Caco-2 (cell line): ENCODE measurements at regions not wholly inside any gene's neighbourhood (a gene's known extent, or its start where the extent isn't known, plus 50 kb on each side); places are given as distances from the start of the nearest gene placed in this dataset.

Source experiments
- BruUV-seq: library from RNA; stranded (reverse); fragments of 400-500 nt; replicated peaks from 2 replicates; lab custom pipeline; 2021; lab: Mats Ljungman, UMichigan
- CTCF ChIA-PET: fragments of 300-600 bp; sonication (Branson Sonifier 250); formaldehyde crosslinking; loops from one replicate; lab custom pipeline; 2022; ENCODE audit warnings: antibody characterized with exemption; lab: Charles Lee
- POLR2A ChIA-PET: fragments of 300-600 bp; sonication (Branson Sonifier 250); formaldehyde crosslinking; loops from one replicate; lab custom pipeline; 2022; ENCODE audit warnings: antibody characterized with exemption; lab: Charles Lee
- DNase-seq, 2 experiments: peaks; one replicate each; pipeline versions ENCODE4 v3.0.0 to v3.0.0-alpha.2; 2020 to 2022
- H3K27me3 ChIP-seq: replicated peaks from 2 replicates; pipeline ENCODE4 v1.6.0; 2011; ENCODE audit warnings: low read length; ENCODE audit not compliant: control insufficient read depth, insufficient read depth
- H3K36me3 ChIP-seq: 2 replicates; pipeline ENCODE4 v1.5.1; 2011; ENCODE audit warnings: low read length; ENCODE audit not compliant: control insufficient read depth, insufficient read depth
- H3K4me1 ChIP-seq: fragments of 250-450 bp; sonication (Bioruptor Pico); 2 replicates; pipeline ENCODE4 v1.5.1; 2020; ENCODE audit warnings: mild to moderate bottlenecking
- H3K4me3 ChIP-seq: 2 replicates; pipeline ENCODE4 v1.5.1; 2011; ENCODE audit warnings: low read depth, mild to moderate bottlenecking, control low read depth, low read length
- H3K9me3 ChIP-seq: fragments of 250-450 bp; sonication (Bioruptor Pico); 2 replicates; pipeline ENCODE4 v1.5.1; 2020; ENCODE audit warnings: mild to moderate bottlenecking, moderate library complexity
- H3K27ac Mint-ChIP-seq: one replicate; pipeline ENCODE4 v1.8.0; 2022; ENCODE audit warnings: mixed read lengths; ENCODE audit not compliant: unreplicated experiment
- H3K27me3 Mint-ChIP-seq: one replicate; pipeline ENCODE4 v1.8.0; 2022; ENCODE audit warnings: mixed read lengths; ENCODE audit not compliant: insufficient read depth, unreplicated experiment
- H3K36me3 Mint-ChIP-seq: one replicate; pipeline ENCODE4 v1.8.0; 2022; ENCODE audit warnings: mild to moderate bottlenecking, mixed read lengths; ENCODE audit not compliant: insufficient read depth, unreplicated experiment
- H3K4me1 Mint-ChIP-seq: one replicate; pipeline ENCODE4 v1.8.0; 2022; ENCODE audit warnings: low read depth, mixed read lengths; ENCODE audit not compliant: unreplicated experiment
- H3K4me3 Mint-ChIP-seq: one replicate; pipeline ENCODE4 v1.8.0; 2022; ENCODE audit warnings: mild to moderate bottlenecking, moderate library complexity, mixed read lengths; ENCODE audit not compliant: unreplicated experiment
- H3K9me3 Mint-ChIP-seq: one replicate; pipeline ENCODE4 v1.8.0; 2022; ENCODE audit warnings: mixed read lengths; ENCODE audit not compliant: unreplicated experiment
- CTCF ChIP-seq, 2 experiments: fragments of 200-600 bp in 1 of 2; IDR thresholded peaks; 1 replicate in 1 of 2; 2 replicates in 1 of 2; pipeline versions ENCODE4 v1.5.1 to v1.8.0; 2011 to 2022; ENCODE audit warnings: antibody characterized with exemption in 1 of 2, control low read depth in 1 of 2, inconsistent platforms in 1 of 2, low read depth in 1 of 2, low read length in 1 of 2, mild to moderate bottlenecking in 1 of 2, moderate library complexity in 1 of 2; ENCODE audit not compliant: insufficient read depth in 1 of 2, severe bottlenecking in 1 of 2, unreplicated experiment in 1 of 2
- intact Hi-C: fragments of 100-400 bp; cut with micrococcal nuclease; formaldehyde crosslinking; loops from one replicate; pipeline ENCODE4 v1.10.0; 2022; ENCODE audit not compliant: unreplicated experiment

DNA sequence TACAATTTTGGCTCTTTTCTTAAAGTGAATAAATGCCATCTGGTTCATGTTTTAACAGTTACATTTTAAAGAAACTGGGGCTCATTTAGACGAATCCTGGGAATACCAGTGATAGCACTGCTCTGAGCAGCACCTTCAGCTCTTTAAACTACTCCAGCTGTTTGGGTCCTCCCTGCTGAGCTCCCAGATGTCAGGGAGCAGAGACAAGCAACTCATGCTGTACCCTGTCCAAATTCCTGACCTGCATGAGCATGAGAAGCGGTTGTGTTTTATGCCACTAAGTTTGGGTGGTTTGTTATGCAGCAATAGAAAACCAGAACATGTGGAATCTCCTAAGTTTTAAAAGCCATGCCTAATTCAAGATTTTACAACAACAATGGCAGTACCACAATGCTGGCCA is 90.0 kb downstream of the FDX1 start:
- H3K9me3 ChIP-seq, result 0 out of 2 replicates have a peak, but pooled peaks cover 3% of the 10 kb centered on the region
- peaks cover 11% of the 10 kb centered on the region for H3K27me3 Mint-ChIP-seq
- intact Hi-C loops, result loop anchor here (5.0 kb wide), 1 partner anchor 113 kb away; no protein-coding TSS in a partner anchor
- H3K27ac Mint-ChIP-seq, result no peak overlapping the region
- TF ChIP-seq CTCF (IDR thresholded peaks at IDR 0.05; ENCODE audit: insufficient read depth in 1 of 2, low read depth in 1 of 2, low read length in 1 of 2, severe bottlenecking in 1 of 2, unreplicated experiment in 1 of 2), result no peak
- no peaks in the 10 kb centered on the region for H3K27me3 ChIP-seq
- no peaks in the 10 kb centered on the region for H3K4me1 ChIP-seq
- POLR2A ChIA-PET, result no interaction called here
- no peak overlapping the region for H3K4me3 ChIP-seq
- no peak overlapping the region for H3K4me3 Mint-ChIP-seq
- no peaks in the 10 kb centered on the region for H3K36me3 ChIP-seq
- no peaks in the 10 kb centered on the region for H3K4me1 Mint-ChIP-seq
- BruUV-seq, result no TSS peak
- no peak for DNase-seq
- CTCF ChIA-PET, result no interaction called here
- H3K36me3 Mint-ChIP-seq, result no peaks in the 10 kb centered on the region
- H3K9me3 Mint-ChIP-seq, result peaks cover 11% of the 10 kb centered on the region

GRCh38 chr11:110522471-110522870 is 92.7 kb downstream of the FDX1 start:
- Histone ChIP-seq H3K9me3 (peaks cover under 1% of the 10 kb centered on the region; the same call in 1 of the 2 replicates), H3K36me3 (no peaks in the 10 kb centered on the region), H3K4me3 (no peak overlapping the region), H3K27me3 (no peaks in the 10 kb centered on the region), H3K4me1 (no peaks in the 10 kb centered on the region)
- no peak for DNase-seq
- Mint-ChIP-seq H3K27me3 (peaks cover 8% of the 10 kb centered on the region), H3K4me3 (no peak overlapping the region), H3K4me1 (no peaks in the 10 kb centered on the region), H3K9me3 (peaks cover 13% of the 10 kb centered on the region), H3K36me3 (no peaks in the 10 kb centered on the region), H3K27ac (no peak overlapping the region)
- CTCF ChIA-PET, result no interaction called here
- no TSS peak for BruUV-seq
- POLR2A ChIA-PET, result no interaction called here
- intact Hi-C loops, result no loop called here
- TF ChIP-seq CTCF (IDR thresholded peaks at IDR 0.05; ENCODE audit: insufficient read depth in 1 of 2, low read depth in 1 of 2, low read length in 1 of 2, severe bottlenecking in 1 of 2, unreplicated experiment in 1 of 2), result no peak

- Mint-ChIP-seq H3K27me3 (peaks cover 11% of the 10 kb centered on the region), H3K4me1 (no peaks in the 10 kb centered on the region), H3K4me3 (no peak overlapping the region), H3K9me3 (peaks cover 19% of the 10 kb centered on the region), H3K36me3 (no peaks in the 10 kb centered on the region), H3K27ac (no peak overlapping the region)
- POLR2A ChIA-PET, result no interaction called here
- Histone ChIP-seq H3K36me3 (no peaks in the 10 kb centered on the region), H3K4me3 (no peak overlapping the region), H3K4me1 (no peaks in the 10 kb centered on the region), H3K9me3 (peaks cover 6% of the 10 kb centered on the region; the same call in 1 of the 2 replicates), H3K27me3 (no peaks in the 10 kb centered on the region)
- CTCF ChIA-PET, result no interaction called here
- BruUV-seq, result no TSS peak
- no peak for TF ChIP-seq CTCF (IDR thresholded peaks at IDR 0.05; ENCODE audit: insufficient read depth in 1 of 2, low read depth in 1 of 2, low read length in 1 of 2, severe bottlenecking in 1 of 2, unreplicated experiment in 1 of 2)
- intact Hi-C loops, result no loop called here
- no peak for DNase-seq
Measured at GRCh38 chr11:110524238-110524637, 94.5 kb downstream of the FDX1 start.
